ENCODE measurements at regions not wholly inside any gene's neighbourhood (a gene's known extent, or its start where the extent isn't known, plus 50 kb on each side); places are given as distances from the start of the nearest gene placed in this dataset.

DNA sequence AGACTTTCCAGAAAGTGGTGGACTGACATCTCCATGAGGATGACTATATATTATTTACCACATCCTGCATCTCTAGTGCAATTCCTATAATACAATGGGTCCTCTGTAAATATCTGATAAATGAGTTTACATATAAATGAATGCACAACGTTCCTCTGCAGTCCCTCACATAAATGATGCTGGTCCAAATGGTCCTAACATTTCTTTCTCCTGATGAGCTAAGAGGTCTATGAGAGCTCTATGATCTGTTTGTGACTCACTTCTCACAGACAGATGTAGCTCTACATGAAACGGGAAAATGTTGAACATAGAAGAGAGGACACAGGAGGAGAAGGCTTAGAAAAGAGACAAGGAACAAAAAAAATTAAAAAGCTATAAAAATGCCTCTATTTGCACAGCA lies 201.2 kb upstream of the PIK3C3 start:
- no peak for DNase-seq

DNA sequence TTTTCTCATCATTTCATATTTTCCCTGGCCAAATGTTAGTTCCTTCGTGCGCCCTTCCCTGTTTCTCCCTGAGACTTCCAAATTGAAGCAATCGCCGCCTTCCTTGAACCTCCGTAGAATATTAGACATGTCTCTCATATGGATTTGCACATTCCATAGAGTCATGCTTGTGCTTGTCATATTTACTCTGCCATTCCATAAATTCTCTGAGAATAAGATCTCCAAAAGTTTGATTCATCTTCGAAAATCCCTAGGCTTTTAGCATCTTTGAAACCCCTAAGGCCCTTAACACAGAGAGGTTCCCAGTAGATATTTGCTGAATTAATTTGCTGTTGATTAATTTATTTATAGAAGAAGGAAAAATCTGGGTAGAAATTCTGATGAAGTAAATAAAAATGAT lies 202.2 kb upstream of the PIK3C3 start:
- DNase-seq, result no peak

DNA sequence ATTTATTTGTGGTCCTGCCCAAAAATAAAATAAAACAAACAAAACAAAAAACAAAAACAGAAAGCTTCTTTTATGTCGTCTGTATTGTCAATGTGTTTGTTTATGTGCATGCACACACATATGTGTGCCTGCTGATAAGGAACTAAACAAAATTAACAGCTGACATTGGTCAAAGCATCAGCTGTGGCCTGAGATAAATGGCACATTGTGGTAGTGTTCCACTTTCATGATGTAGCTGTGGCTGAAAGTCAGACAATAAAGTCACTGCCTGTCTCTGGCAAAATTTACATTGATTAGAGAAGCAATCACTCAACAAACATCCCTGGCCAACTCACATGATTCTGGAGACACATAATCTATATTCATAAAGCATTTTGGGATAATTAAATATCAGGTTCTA lies 203.4 kb upstream of the PIK3C3 start:
- DNase-seq, result no peak

DNA sequence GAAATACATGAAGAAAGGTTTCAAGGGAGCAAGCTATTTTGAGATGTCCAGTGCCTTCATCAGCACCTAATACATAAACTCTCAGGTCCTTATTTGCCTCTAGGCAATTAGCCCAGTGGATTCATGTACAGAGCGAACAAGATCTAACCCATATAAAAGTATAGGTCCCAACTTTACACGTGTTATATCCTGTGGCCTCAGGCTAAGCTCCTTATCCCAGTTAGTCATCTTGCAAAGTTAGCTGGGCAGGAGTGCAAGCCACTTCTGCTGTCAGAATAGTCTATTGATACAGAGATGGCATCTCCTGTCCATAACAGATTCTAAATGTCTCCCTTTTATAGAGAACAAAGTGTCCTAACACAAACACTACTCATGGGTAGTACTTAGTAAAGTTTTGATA lies 203.9 kb upstream of the PIK3C3 start:
- DNase-seq, result no peak

DNA sequence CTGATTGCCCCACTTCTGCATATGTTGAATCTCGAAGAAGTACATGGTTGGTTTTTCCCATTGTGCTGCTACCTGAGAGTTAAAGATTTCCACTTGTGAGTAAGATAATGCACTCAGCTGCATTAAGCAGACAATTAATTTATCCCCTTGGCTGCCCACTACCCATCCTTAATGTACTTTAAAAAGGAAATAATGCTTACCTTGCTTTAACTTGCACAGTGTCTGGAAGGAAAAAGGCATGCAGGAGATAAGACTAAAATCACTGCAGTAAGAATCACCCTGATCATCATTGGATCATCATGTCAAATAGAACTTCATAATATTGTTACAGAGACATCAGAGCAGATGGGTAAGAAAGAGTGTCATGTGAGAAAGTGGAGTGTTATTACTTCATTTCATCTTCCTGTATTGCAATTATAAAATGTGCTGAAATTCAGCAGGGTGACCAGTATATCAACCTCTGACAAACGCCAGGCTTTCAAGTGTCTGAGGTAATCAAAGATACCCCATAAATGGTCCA lies 207.3 kb upstream of the PIK3C3 start:
- DNase-seq, result no peak

DNA sequence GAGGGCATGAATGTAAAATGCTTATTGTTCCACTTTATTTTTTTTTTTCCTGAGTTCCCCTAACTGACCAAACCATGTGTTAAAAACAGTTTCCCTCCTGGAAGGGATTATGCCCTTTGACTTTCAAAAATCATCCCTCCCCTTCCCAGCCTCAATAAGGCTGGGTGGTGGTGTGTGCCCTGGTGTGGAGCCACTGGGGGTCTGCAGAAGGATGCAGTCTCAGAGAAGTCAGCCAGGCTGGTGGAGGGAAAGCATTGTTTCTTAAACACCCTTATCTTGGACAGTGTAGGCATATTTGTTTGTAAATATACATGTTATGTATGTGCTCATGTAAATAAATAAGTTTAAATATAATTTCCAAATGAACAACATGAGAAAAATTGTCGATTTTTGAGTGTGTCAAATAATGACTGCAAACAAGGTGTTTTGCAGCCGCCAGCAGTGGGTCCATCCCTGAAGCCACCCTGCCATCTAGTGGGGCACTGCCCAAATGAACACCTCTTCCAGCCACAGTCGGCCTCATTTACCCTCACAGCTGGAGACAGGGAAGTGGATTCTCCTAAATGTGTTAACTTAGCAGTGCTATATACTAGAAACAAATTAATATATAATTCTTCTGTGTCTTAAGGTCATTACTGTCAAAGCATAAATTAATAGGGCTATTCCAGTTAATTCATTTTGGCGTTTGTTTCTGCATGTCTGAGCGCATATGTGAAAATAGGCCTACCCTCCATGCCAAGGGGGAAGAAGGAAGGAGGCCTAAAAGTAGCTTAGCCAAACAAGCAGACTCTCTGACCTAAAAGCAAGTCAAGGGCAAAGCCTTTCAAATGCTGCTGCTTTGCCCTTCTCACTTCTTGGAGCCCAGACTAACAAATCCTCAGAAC lies 209.6 kb upstream of the PIK3C3 start:
- peak; percentile 63 for DNase-seq

DNA sequence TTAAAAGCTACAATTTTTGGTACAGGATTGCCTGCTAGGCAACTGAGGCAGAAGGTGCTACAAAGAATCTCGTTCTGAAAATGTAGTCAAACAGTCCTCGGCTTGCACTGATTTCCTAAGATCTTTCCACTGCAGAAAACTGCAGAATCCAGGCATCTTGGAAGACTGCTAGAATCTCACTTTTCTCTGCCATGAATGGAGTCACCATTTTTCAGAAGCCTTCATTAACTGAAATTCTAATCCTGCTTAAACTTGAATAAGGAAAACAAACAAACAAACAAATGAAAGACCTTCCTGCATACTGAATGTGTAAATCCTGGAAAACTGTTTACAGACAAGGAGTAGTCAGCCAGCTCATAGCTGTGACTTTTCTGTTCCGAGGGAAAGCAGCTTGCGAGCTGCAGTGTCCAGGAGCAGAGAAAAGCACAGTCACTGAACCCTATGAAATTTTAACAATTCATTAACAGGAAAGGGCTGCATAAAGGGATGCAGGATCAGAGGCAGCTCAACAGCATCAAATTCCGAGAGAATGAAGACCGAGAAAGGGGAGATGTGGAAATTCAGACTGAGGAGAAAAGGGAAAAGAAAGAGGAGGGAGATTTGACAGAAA lies 210.5 kb upstream of the PIK3C3 start:
- no peak for DNase-seq

DNA sequence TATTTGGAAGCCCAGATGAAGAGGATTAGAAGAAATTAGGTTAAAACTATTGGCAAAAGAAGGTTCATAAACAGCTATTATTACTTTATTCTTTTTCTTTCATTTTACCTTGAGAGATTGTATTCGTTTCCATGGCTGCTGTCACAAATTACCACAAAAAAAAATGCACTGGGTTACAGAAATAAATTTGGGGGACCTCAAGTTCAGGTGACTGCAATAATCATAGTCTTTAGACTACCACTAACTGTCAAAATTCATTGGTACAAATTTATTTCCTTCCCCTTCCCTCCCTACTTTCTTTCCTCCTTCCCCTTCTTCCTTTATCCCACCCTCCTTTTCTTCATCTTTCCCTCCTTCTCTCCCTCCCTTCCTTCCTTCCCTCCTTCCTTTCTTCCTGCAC lies 217.8 kb upstream of the PIK3C3 start:
- no peak for DNase-seq

DNA sequence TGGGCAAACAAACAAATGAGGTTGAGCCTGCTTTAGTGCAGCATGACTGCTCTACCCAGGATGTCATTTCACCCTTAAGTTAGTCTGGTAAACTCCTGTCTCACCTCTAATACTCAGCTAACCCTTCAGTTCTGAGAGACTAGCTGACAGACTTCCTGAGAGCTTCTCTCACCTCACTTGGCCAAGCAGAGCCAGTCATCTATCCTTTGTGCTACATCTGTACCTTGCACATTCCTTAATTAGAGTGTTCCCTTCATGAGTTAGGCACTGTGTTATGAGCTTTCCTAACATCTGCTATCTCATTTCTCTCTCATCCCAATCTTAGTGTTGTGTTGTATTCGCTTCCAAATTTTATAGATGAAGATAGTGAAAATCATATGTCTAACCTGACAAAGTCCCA lies 220.1 kb upstream of the PIK3C3 start:
- DNase-seq, result no peak

DNA sequence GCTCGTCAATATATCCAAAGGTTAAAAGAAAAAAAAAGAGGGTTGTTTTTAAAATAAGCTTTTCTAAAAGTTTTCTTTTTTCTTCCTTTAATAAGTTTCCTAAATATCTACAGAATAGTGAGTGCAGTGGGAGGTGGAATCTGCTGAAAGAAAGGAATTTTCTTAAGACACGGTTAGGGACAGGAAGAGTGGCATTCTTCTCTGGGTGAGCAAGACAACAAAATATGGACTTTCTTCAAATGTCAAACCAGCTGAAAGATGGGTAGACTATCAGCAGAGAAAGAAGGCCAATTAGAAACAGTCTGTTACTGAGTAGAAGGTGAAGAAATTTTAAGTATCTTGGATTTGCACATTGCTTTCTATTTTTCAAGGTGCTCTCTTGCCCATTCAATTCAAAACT lies 222.7 kb upstream of the PIK3C3 start:
- no peak for DNase-seq

DNA sequence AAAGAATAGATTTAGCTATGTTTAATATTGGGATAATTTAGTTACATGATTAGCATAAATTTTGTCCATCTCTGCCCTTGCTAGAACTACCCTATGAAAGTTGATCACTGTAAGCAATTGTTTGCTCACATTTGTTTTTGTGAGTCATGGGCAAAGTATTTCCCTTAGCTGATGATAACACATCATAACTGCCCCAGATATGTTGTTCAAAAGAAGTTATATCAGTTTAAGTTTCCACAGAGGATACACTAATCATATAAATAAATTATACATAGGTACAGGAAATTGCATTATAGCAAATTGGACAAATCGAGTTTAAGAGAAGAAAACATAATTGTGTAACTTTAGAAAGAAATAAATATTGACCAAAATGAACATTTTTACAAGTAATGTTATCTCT lies 223.2 kb upstream of the PIK3C3 start:
- no peak for DNase-seq

DNA sequence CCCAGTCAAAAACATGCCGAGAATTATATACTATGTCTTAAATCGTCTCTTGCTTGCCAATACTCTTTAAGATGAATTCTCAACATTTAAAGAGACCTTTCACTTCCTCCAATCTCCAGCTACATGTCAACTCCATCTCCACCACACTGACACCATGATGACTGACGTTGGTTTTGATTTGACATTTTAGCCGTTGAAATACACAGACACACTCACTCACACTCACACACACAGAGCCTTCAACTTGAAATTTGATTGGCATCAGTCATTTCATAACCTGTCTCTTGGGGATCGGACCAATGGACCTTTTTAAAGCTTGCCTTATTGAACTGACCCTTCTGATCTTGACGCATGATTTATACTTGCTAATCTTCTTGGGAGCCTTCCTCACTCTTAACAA lies 230.8 kb upstream of the PIK3C3 start:
- no peak for DNase-seq

DNA sequence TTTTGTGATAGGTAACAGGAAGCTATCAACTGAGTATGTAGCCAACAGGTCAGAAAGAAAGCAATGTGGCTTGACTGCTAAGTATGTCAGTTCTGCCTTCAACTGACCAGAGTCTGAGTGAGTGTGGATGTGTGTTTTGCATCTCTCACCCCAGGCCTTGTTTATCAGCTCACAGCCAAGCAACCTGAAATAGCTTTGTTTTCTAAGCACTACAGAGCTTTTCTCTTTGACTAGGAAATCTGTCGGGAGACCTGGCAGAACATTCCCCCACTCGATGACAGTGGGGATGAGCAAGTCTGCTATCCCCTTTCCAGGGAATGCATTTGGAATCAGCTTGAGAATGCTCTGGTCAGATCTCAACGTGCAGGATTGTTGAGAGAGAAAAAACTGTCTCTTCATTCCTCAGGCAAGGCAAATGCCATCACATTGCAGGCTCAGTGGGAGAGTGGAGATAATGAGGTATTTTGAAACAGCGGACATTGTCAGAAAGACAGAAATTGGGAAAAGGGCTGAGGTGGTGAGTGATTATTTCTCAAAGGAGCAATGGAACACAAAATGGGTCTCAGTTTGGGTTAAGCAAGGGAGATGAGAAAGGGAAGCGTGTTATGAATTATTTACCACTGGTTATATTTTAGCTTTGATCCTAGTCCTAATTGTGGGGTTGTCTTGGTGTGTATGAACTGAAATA lies 233.8 kb upstream of the PIK3C3 start:
- no peak for DNase-seq

DNA sequence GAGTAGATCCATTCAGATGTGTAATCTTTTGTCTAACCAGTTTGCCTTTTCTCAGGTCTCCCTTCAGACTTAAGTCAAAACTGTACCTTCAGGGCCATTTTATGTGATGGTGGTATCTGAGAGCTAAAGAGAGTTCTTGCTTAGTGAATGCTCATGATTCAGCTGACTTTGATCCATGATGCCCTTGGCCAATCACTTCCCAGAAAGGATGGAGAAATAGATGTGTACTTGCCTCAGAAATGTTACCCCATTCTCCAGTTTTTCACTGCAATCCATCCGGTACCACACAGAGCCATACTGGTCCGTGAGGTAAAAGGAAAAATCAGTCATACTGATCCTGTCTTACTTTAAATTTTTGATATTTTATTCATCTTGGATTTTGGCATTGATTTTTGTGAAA lies 234.8 kb upstream of the PIK3C3 start:
- no peak for DNase-seq

DNA sequence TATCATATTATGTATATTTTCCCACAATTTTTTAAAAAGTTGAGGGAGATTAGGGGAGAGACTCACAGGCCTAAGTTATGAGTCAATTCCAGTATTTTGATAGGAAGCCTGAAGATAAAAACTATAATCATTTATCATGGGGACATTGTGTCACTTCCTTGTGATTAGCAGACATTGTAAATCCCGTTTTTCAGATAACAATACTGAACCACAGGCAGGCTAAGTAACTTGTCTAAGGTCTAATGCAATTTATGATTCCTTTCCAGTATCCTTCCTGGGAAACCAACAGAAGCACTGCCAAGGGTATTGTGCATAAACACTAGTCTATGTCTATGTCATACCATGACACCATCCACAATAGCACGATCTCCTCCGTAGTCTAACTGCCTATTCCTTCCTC lies 235.2 kb upstream of the PIK3C3 start:
- no peak for DNase-seq

DNA sequence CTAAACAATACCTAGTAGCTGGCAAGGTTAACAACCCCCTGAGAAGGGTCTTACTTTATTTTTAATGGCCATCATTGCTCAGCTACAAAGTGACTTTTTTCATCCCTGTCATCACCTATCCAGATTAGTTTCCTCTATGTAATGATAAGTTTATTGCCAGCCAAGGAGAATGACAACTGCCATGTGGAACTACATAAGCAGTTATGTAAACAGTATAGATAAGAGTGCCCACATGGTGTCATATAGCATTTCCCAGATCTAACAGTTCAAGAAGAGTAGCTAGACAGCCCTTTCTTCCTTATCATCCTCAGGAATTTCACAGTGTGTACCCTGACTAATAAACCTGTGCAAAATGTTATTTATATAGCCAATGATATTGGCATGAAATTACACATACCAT lies 240.2 kb upstream of the PIK3C3 start:
- DNase-seq, result no peak

DNA sequence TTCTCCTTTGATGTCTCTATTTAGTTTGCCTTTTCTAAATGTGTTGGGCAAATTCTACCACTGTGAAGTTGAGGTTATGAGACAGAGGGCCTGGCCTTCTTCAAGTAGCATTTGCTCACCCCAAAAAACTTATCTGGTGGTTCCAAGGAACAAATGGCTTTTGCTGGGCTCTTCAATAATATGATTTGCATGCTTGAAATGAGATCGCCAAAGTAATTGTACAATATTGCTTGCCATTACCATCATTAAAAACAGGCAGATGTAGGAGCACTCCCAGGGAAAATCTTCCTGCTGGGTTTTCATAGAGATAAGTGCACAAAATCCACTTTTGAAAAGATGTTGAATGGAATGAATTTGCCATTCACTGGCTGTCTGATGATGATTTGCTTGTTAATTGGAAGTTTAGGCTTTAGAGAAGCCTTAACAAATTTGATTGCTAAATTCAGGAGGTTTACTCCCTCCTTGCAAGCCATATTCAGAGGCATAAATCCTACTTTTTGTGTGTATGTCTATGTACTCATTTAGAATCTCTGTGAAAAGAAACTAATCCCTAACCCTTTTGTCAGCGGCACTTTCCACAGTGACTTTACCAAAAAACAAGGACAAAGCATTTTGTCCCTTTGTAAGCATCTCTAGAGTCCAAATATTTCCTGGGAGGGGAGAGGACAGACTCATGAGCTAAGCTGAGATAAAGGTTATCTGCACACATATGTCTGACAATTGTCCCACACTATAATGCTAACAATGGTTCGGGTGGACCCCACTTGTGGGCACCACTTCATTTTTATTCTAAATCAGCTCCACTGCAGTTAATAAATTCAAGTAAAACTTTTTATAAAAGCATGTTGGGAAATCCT lies 240.8 kb upstream of the PIK3C3 start:
- no peak for DNase-seq

DNA sequence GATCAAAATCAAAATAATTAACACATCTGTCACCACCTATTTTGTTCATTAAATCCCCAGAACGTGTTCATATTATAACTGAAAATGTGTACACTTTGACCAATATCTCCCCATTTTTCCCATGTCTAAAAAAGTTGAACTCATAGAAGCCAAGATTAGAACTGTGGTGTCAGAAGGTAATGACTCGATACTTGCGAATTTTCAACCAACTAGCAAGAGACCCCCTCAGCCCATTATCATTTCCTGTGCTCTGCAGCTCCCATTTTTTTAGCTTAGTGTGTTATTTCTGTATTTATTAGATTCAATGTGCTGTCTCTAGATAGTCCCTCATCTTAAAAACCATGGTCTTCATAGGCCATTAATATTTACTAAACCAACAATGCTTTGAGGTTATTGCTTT lies 248.7 kb upstream of the PIK3C3 start:
- DNase-seq, result no peak

DNA sequence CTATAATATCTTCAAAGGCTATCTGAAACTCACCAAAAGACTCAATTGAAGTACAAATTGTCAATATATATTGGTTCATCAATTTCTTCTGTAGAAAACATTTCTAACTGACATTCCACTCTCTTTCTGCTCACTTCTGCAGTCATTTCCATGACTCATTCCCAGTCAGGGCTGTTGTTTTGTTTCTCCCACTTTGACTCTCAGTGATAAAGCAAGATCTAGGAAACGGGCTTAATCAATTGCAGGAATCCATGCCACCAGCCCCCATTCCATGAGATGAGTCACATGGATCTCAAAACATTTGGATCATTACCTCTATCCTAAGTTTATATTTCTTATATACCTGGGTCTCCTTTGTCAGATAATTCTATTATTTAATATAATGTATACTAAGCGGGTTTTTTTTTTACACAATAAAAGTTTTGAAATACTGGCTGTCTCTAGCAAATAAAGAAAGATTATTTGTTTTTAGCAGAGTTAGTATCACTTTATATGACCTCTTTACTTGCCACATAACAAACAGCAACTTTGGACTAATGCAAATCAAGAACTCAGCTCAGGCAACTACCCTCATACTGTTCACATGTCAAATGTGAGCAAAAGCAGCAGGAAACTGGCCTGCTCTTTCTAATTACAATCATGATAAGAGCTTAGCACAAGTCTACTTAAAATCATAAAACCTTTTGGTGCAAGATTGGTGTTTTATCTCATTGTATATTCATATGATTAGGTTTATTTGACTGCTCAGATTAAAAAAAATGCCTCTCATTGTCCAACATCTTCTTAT lies 251.1 kb upstream of the PIK3C3 start:
- no peak for DNase-seq

DNA sequence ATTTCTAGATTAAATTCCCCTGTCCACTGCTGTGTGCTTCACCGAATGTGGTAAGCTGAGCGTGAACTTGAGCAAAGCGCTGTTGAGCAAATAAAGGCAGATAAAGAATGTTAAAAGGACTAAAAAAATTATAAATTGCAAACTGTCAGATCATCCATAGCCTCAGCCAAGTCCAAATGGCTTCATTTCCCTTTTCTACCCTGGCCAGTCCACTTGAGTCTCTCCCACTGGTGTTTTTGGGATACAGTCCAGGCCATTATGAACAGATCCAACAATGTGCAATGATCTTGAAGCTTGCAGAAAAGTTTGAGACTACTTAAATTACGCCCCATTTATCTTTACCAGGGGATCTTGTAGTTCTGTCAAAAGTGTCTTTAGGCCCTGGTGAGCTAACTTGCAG lies 254.6 kb upstream of the PIK3C3 start:
- DNase-seq, result peak; percentile 19

DNA sequence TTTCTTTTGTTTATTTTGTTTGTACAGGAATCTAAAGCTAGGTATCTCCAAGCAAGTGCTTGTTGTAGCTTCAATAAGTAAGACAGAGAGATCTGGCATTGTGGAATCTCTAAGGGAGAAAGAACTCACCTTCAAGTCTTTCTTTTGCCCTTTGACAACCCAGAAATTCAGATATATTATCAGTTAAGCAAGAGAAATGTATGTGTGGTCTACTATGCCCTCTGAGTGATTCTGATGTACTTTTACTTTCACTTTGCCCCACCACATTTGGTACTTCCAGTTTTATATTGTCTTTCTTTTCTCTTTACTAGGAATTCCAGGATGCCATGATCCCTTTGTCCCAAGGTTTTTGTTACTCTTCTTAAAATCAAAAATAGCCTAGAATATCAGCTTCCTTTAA lies 259.6 kb upstream of the PIK3C3 start:
- DNase-seq, result no peak

DNA sequence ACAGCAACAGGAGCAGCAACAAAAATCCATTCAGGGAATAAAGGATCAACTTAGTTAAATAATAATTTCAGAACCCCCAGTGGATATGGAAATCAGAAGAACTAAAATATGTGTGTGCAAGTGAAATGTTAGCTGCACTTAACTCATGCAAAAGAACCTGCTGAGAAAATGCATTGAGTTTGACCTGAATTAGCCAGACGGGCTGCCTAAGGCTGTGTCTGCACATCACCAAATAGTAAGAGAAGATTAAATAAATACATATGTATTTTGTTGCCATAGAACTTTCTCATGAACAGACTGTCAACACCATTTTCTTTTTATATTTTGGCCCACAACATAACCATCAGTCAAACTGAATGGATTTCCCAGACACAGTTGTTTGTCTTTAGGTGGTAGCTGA lies 262.0 kb upstream of the PIK3C3 start:
- no peak for DNase-seq

All from femur (tissue), 1 donor.